CD14-positive monocyte (primary cell): ENCODE measurements at regions not wholly inside any gene's neighbourhood (a gene's known extent, or its start where the extent isn't known, plus 50 kb on each side); places are given as distances from the start of the nearest gene placed in this dataset.

Source experiments
- DNase-seq, 3 donors: peaks; one replicate each; pipeline ENCODE4 v3.0.0-alpha.2; 2011 to 2022
- H2AFZ ChIP-seq: 2 replicates; pipeline ENCODE4 v1.6.0; 2012; ENCODE audit warnings: mild to moderate bottlenecking, low read depth, low read length, inconsistent platforms; ENCODE audit not compliant: insufficient read depth, poor library complexity, severe bottlenecking
- H3K27ac ChIP-seq, 2 donors: 1 replicate in 1 of 2; 2 replicates in 1 of 2; pipeline ENCODE4 v1.5.1; 2012 to 2013; ENCODE audit warnings: low read length in 2 of 2, control low read depth in 1 of 2, inconsistent platforms in 1 of 2, low read depth in 1 of 2, mild to moderate bottlenecking in 1 of 2
- H3K27me3 ChIP-seq, 2 donors: one replicate each; pipeline versions ENCODE4 v1.6.0 to v1.6.1; 2011 to 2013; ENCODE audit warnings: low read length in 2 of 2; ENCODE audit not compliant: control insufficient read depth in 2 of 2, insufficient read depth in 2 of 2
- H3K36me3 ChIP-seq, 2 donors: replicated peaks in 1 of 2; 1 replicate in 1 of 2; 2 replicates in 1 of 2; pipeline versions ENCODE4 v1.5.1 to v1.6.1; 2012 to 2013; ENCODE audit warnings: low read length in 2 of 2, control low read depth in 1 of 2, inconsistent platforms in 1 of 2, mild to moderate bottlenecking in 1 of 2; ENCODE audit not compliant: insufficient read depth in 2 of 2, control insufficient read depth in 1 of 2
- H3K4me1 ChIP-seq, 2 donors: 1 replicate in 1 of 2; 2 replicates in 1 of 2; pipeline versions ENCODE4 v1.5.1 to v1.6.1; 2012 to 2013; ENCODE audit warnings: low read length in 2 of 2, control low read depth in 1 of 2, inconsistent platforms in 1 of 2, mild to moderate bottlenecking in 1 of 2, moderate library complexity in 1 of 2; ENCODE audit not compliant: insufficient read depth in 2 of 2, control insufficient read depth in 1 of 2
- H3K4me2 ChIP-seq: replicated peaks from 2 replicates; pipeline ENCODE3; 2012; ENCODE audit warnings: low read length, moderate library complexity, mild to moderate bottlenecking; ENCODE audit not compliant: poor library complexity, severe bottlenecking; ENCODE audit errors: extremely low read depth
- H3K4me3 ChIP-seq, 3 experiments: fragments of 200-600 bp in 1 of 3; sonication (generic) in 1 of 3; replicated peaks in 1 of 3; 1 replicate in 2 of 3; 2 replicates in 1 of 3; pipeline ENCODE4 v1.5.1; 2011 to 2013; ENCODE audit warnings: low read length in 3 of 3, mild to moderate bottlenecking in 3 of 3, control low read depth in 2 of 3, low read depth in 2 of 3, inconsistent platforms in 1 of 3, moderate library complexity in 1 of 3
- H3K79me2 ChIP-seq: 2 replicates; pipeline ENCODE4 v1.6.0; 2012; ENCODE audit warnings: mild to moderate bottlenecking, control low read depth, inconsistent platforms, low read length, moderate library complexity; ENCODE audit not compliant: insufficient read depth
- H3K9ac ChIP-seq: 2 replicates; pipeline ENCODE4 v1.6.0; 2017; ENCODE audit warnings: low read length, mild to moderate bottlenecking; ENCODE audit not compliant: insufficient read depth, poor library complexity, severe bottlenecking
- H3K9me3 ChIP-seq, 2 donors: replicated peaks in 1 of 2; 1 replicate in 1 of 2; 2 replicates in 1 of 2; pipeline versions ENCODE4 v1.5.1 to v1.6.1; 2012 to 2013; ENCODE audit warnings: low read length in 2 of 2, control low read depth in 1 of 2; ENCODE audit not compliant: control insufficient read depth in 1 of 2, insufficient read depth in 1 of 2
- H4K20me1 ChIP-seq: 2 replicates; pipeline ENCODE4 v1.6.0; 2012; ENCODE audit warnings: mild to moderate bottlenecking, low read length, control low read depth, moderate library complexity; ENCODE audit not compliant: insufficient read depth
- H3K27ac Mint-ChIP-seq, 7 donors: one replicate each; pipeline ENCODE4 v1.8.0; 2020; ENCODE audit warnings: mild to moderate bottlenecking in 7 of 7, mixed read lengths in 7 of 7, moderate library complexity in 6 of 7, inconsistent platforms in 2 of 7
- H3K27me3 Mint-ChIP-seq, 3 donors: one replicate each; pipeline ENCODE4 v1.8.0; 2021 to 2022; ENCODE audit warnings: low read depth in 3 of 3, mild to moderate bottlenecking in 3 of 3, mixed read lengths in 3 of 3, moderate library complexity in 3 of 3, inconsistent platforms in 1 of 3
- H3K36me3 Mint-ChIP-seq, 2 donors: one replicate each; pipeline ENCODE4 v1.8.0; 2020; ENCODE audit warnings: mixed read lengths in 2 of 2, inconsistent platforms in 1 of 2, mild to moderate bottlenecking in 1 of 2
- H3K4me1 Mint-ChIP-seq: one replicate; pipeline ENCODE4 v1.8.0; 2020; ENCODE audit warnings: mild to moderate bottlenecking, mixed read lengths
- H3K4me3 Mint-ChIP-seq, 2 donors: one replicate each; pipeline ENCODE4 v1.8.0; 2020; ENCODE audit warnings: mild to moderate bottlenecking in 2 of 2, mixed read lengths in 2 of 2, moderate library complexity in 1 of 2
- H3K9me3 Mint-ChIP-seq, 7 donors: one replicate each; pipeline ENCODE4 v1.8.0; 2020 to 2022; ENCODE audit warnings: mixed read lengths in 7 of 7, mild to moderate bottlenecking in 6 of 7, moderate library complexity in 6 of 7, inconsistent platforms in 2 of 7
- CTCF ChIP-seq: fragments of 200-600 bp; IDR thresholded peaks from one replicate; pipeline ENCODE4 v1.8.0; 2022; ENCODE audit warnings: antibody characterized with exemption, mild to moderate bottlenecking
- WGBS: methylation state at CpG from one replicate; pipeline ENCODE4 v1.1.5; 2013; ENCODE audit warnings: missing lambda C conversion rate; ENCODE audit not compliant: insufficient coverage; 5-methylcytosine and 5-hydroxymethylcytosine counted together
- intact Hi-C, 2 donors: fragments of 100-400 bp; cut with micrococcal nuclease; formaldehyde crosslinking; loops; one replicate each; pipeline versions ENCODE4 v1.15.0 to v1.15.1; 2023

- H3K9me3 Mint-ChIP-seq, result peaks cover 5 to 16% (median 14%) of the 10 kb centered on the region in 7 donors
- Histone ChIP-seq H3K4me3 (no peak overlapping the region), H3K4me1 (no peaks in the 10 kb centered on the region)
These were observed 1583.3 kb downstream of the MRPL39 start for GRCh38 chr21:24023936-24024335.

GRCh38 chr21:24023402-24023801, 1583.9 kb downstream of the MRPL39 start:
- H3K36me3 ChIP-seq, result no peaks in the 10 kb centered on the region
- TF ChIP-seq CTCF, result no peak
- intact Hi-C loops, result no loop called here
- Mint-ChIP-seq H3K4me1 (no peaks in the 10 kb centered on the region), H3K4me3 (no peak overlapping the region), H3K36me3 (no peaks in the 10 kb centered on the region), H3K27me3 (peaks cover 2% of the 10 kb centered on the region in 3 donors), H3K27ac (no peak overlapping the region), H3K9me3 (peaks cover 5 to 17% (median 14%) of the 10 kb centered on the region in 7 donors)
- no peak for DNase-seq
- H3K27ac ChIP-seq, result no peak overlapping the region
- H3K9me3 ChIP-seq, result peaks cover 13% of the 10 kb centered on the region in 2 donors
- no peak overlapping the region for H3K4me3 ChIP-seq
- H3K79me2 ChIP-seq, result no peaks in the 10 kb centered on the region
- no peak overlapping the region for H3K4me2 ChIP-seq
- no peaks in the 10 kb centered on the region for H3K4me1 ChIP-seq
- H3K27me3 ChIP-seq, result no peaks in the 10 kb centered on the region
- H2AFZ ChIP-seq, result no peak overlapping the region
- H4K20me1 ChIP-seq, result no peaks in the 10 kb centered on the region
- no CpG with 5 or more reads among the region's 3 CpGs for whole genome bisulfite sequencing
- H3K9ac ChIP-seq, result no peak overlapping the region

More at GRCh38 chr21:24023936-24024335, 1583.3 kb downstream of the MRPL39 start:
- Histone ChIP-seq H2AFZ (no peak overlapping the region), H3K27me3 (no peaks in the 10 kb centered on the region), H3K79me2 (no peaks in the 10 kb centered on the region), H3K9me3 (peaks cover 13% of the 10 kb centered on the region in 2 donors), H3K9ac (no peak overlapping the region), H4K20me1 (no peaks in the 10 kb centered on the region), H3K36me3 (no peaks in the 10 kb centered on the region), H3K4me2 (no peak overlapping the region), H3K27ac (no peak overlapping the region)
- intact Hi-C loops, result no loop called here
- H3K4me1 Mint-ChIP-seq, result no peaks in the 10 kb centered on the region
- H3K36me3 Mint-ChIP-seq, result no peaks in the 10 kb centered on the region
- no peak for DNase-seq
- H3K4me3 Mint-ChIP-seq, result no peak overlapping the region
- peaks cover 2% of the 10 kb centered on the region in 3 donors for H3K27me3 Mint-ChIP-seq
- no peak for TF ChIP-seq CTCF
- no CpG with 5 or more reads among the region's 1 CpG for WGBS
- no peak overlapping the region for H3K27ac Mint-ChIP-seq
